Prostate gland (tissue), 2 donors: ENCODE measurements at regions not wholly inside any gene's neighbourhood (a gene's known extent, or its start where the extent isn't known, plus 50 kb on each side); places are given as distances from the start of the nearest gene placed in this dataset.

Source experiments
- DNase-seq: peaks from one replicate; pipeline ENCODE4 v3.0.0-alpha.2; 2019; ENCODE audit warnings: low spot score
- H3K27ac ChIP-seq, 2 donors: fragments of 200-600 bp; sonication (generic); 2 replicates each; pipeline ENCODE4 v1.5.1; 2017 to 2019
- H3K27me3 ChIP-seq: fragments of 200-600 bp; sonication (generic); replicated peaks from 2 replicates; pipeline ENCODE4 v1.5.1; 2019; ENCODE audit not compliant: insufficient read depth
- H3K36me3 ChIP-seq, 2 donors: fragments of 200-600 bp; sonication (generic); 1 replicate in 1 of 2; 2 replicates in 1 of 2; pipeline versions ENCODE4 v1.5.1 to v1.8.1; 2017 to 2019
- H3K4me1 ChIP-seq: fragments of 200-600 bp; sonication (generic); replicated peaks from 2 replicates; pipeline ENCODE4 v1.5.1; 2019
- H3K4me3 ChIP-seq, 2 donors: fragments of 200-600 bp; sonication (generic); 2 replicates each; pipeline ENCODE4 v1.5.1; 2017 to 2019
- H3K9me3 ChIP-seq: fragments of 200-600 bp; sonication (generic); 2 replicates; pipeline ENCODE4 v1.5.1; 2017
- POLR2A ChIP-seq: fragments of 450-650 bp; IDR thresholded peaks from one replicate; pipeline ENCODE4 v1.6.1; 2016; ENCODE audit warnings: antibody characterized with exemption, mild to moderate bottlenecking
- POLR2AphosphoS5 ChIP-seq: sonication (generic); formaldehyde crosslinking; IDR thresholded peaks from one replicate; pipeline ENCODE4 v1.6.1; 2017; ENCODE audit warnings: antibody characterized with exemption
- WGBS: methylation state at CpG from one replicate; pipeline ENCODE4 v1.1.5; 2018; 5-methylcytosine and 5-hydroxymethylcytosine counted together
- intact Hi-C: fragments of 100-400 bp; cut with DNase I; formaldehyde crosslinking; loops from one replicate; pipeline ENCODE4 v1.14.2; 2022
- TF ChIP-seq, protein P1 (sequence below), 4 experiments: fragments of 200-600 bp in 2 of 4; fragments of 450-650 bp in 2 of 4; sonication (generic) in 2 of 4; IDR thresholded peaks; 1 replicate in 3 of 4; 2 replicates in 1 of 4; pipeline ENCODE4 v1.5.1; 2016 to 2019; ENCODE audit warnings: antibody characterized with exemption in 4 of 4, mild to moderate bottlenecking in 2 of 4, moderate library complexity in 2 of 4

DNA sequence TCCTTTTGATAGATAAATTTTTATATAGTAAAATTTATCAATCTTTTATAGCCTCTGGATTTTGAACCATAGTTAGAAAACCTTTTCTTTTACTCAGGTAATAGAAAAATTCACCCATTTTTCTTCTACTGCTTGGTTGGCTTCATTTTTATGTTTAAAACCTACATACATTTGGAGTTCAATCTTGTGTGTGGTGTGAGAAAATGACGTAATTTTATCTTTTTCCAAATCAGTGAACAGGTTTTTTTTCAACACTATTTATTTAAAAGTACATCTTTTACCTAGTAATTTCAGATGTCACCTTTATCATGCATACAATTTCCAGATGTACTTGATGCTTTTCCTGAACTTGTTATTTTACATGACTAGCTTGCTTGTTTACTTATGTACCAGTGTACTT, 200.2 kb downstream of the TRIM36 start:
- no peak overlapping the region for H3K4me3 ChIP-seq
- no peak for DNase-seq
- H3K27me3 ChIP-seq, result no peaks in the 10 kb centered on the region
- TF ChIP-seq, protein P1, sequence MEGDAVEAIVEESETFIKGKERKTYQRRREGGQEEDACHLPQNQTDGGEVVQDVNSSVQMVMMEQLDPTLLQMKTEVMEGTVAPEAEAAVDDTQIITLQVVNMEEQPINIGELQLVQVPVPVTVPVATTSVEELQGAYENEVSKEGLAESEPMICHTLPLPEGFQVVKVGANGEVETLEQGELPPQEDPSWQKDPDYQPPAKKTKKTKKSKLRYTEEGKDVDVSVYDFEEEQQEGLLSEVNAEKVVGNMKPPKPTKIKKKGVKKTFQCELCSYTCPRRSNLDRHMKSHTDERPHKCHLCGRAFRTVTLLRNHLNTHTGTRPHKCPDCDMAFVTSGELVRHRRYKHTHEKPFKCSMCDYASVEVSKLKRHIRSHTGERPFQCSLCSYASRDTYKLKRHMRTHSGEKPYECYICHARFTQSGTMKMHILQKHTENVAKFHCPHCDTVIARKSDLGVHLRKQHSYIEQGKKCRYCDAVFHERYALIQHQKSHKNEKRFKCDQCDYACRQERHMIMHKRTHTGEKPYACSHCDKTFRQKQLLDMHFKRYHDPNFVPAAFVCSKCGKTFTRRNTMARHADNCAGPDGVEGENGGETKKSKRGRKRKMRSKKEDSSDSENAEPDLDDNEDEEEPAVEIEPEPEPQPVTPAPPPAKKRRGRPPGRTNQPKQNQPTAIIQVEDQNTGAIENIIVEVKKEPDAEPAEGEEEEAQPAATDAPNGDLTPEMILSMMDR (IDR thresholded peaks at IDR 0.05), result no peak
- TF ChIP-seq POLR2AphosphoS5, result no peak
- no peak for TF ChIP-seq POLR2A
- WGBS, result 23% methylated on average over 1 of the region's 1 CpG
- H3K36me3 ChIP-seq, result no peaks in the 10 kb centered on the region
- H3K4me1 ChIP-seq, result no peaks in the 10 kb centered on the region
- no peaks in the 10 kb centered on the region for H3K9me3 ChIP-seq
- intact Hi-C loops, result no loop called here
- no peak overlapping the region for H3K27ac ChIP-seq

DNA sequence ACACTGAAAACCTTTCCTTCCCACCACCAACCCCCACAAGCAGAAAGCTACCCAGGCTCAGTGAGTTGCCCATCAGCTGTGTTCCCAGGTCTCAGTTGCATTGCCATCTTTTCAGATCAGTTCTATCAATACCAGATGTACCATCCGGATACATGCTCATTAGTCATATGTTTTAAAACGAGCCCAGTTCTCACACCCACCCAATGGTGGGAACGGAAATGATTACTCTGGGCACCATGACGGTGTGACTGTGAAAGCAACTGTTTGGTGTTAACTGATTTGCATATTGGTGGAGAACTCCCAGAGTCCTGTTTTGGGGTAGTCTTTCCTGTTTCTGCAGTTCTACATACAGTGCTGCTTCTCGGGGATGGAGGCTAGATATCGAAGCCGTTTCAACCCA, 212.3 kb downstream of the TRIM36 start:
- intact Hi-C loops, result no loop called here
- TF ChIP-seq, protein P1 (IDR thresholded peaks at IDR 0.05), result no peak
- TF ChIP-seq POLR2AphosphoS5 (no peak), POLR2A (no peak)
- no peaks in the 10 kb centered on the region for H3K9me3 ChIP-seq
- DNase-seq, result no peak
- H3K27ac ChIP-seq, result no peak overlapping the region
- 89% methylated on average over 7 of the region's 7 CpGs for whole genome bisulfite sequencing
- H3K36me3 ChIP-seq, result no peaks in the 10 kb centered on the region
- H3K4me1 ChIP-seq, result no peaks in the 10 kb centered on the region
- H3K4me3 ChIP-seq, result no peak overlapping the region
- H3K27me3 ChIP-seq, result no peaks in the 10 kb centered on the region

DNA sequence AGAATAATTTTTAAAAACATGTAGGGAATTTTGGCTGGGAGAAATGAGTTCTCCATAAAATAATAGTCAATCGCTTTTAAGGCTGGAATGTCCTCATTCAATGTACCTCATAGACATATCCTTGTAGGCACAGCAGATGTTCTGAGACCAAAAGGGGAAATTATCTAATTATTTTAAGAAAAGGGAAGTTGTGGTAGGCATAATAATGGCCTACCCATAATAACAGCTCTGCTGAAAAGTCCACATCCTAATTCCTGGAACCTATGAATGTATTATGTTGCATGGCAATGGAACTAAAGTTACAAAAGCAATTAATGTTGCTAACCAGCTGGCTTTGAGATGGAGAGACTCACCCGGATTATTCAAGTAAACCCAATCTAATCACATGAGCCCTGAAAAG, 216.1 kb downstream of the TRIM36 start:
- H3K4me3 ChIP-seq, result no peak overlapping the region
- TF ChIP-seq, protein P1 (IDR thresholded peaks at IDR 0.05), result no peak
- TF ChIP-seq POLR2A, result no peak
- no peak for TF ChIP-seq POLR2AphosphoS5
- intact Hi-C loops, result no loop called here

DNA sequence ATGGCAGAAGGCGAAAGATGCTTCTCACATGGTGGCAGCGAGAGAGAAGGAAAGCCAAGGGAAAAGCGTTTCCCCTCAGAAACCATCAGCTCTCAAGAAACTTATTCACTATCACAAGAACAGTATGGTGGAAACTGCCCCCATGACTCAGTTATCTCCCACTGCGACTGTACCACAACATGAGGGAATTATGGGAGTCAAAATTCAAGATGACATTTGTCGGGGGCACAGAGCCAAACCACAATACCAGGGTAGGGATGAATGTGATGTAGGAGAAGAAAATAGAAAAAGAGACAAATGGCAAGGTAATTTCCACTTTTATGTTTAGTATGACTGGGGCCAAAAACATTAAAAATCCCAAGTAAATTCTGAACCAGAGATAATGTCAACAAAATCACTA, 216.8 kb downstream of the TRIM36 start:
- H3K4me1 ChIP-seq, result no peaks in the 10 kb centered on the region
- intact Hi-C loops, result no loop called here
- WGBS, result 79% methylated on average over 5 of the region's 5 CpGs
- no peaks in the 10 kb centered on the region for H3K27me3 ChIP-seq
- DNase-seq, result no peak
- TF ChIP-seq, protein P1 (IDR thresholded peaks at IDR 0.05), result no peak
- TF ChIP-seq POLR2AphosphoS5 (no peak), POLR2A (no peak)
- H3K9me3 ChIP-seq, result no peaks in the 10 kb centered on the region
- no peaks in the 10 kb centered on the region for H3K36me3 ChIP-seq
- no peak overlapping the region for H3K4me3 ChIP-seq
- no peak overlapping the region for H3K27ac ChIP-seq

More for the DNA sequence above, 216.1 kb downstream of the TRIM36 start:
- Histone ChIP-seq H3K9me3 (no peaks in the 10 kb centered on the region), H3K27ac (no peak overlapping the region), H3K27me3 (no peaks in the 10 kb centered on the region), H3K4me1 (no peaks in the 10 kb centered on the region), H3K36me3 (no peaks in the 10 kb centered on the region)
- WGBS, result 85% methylated on average over 2 of the region's 2 CpGs
- DNase-seq, result no peak

DNA sequence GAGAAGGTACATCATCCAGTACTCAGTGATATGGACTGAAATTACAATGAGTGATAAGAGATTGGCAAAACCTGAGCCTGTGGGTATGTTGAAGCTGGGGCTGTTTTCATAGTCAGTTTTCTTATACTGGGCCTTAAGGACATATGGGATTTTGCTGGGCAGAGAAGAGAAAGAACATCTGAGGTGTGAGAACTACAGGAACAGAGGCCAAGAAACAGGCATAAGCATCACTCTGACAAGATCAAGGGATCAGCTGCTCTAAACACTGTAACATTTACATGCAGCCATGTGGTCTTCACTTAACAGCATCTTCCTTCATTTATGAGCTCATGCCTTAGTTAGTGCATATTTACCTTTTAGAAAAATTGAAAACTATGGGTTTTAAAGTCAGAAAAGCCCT, 220.0 kb downstream of the TRIM36 start:
- Histone ChIP-seq H3K36me3 (no peaks in the 10 kb centered on the region), H3K4me3 (no peak overlapping the region), H3K27ac (no peak overlapping the region), H3K9me3 (no peaks in the 10 kb centered on the region), H3K27me3 (no peaks in the 10 kb centered on the region), H3K4me1 (no peaks in the 10 kb centered on the region)
- no peak for DNase-seq
- intact Hi-C loops, result no loop called here
- TF ChIP-seq POLR2AphosphoS5 (no peak), POLR2A (no peak)
- TF ChIP-seq, protein P1 (IDR thresholded peaks at IDR 0.05), result no peak
